GM23248 (cell line): ENCODE measurements at regions not wholly inside any gene's neighbourhood (a gene's known extent, or its start where the extent isn't known, plus 50 kb on each side); places are given as distances from the start of the nearest gene placed in this dataset.
A peak's percentile ranks its signal among the peaks of the same experiment; 100 is the strongest.

Experiments used
- DNase-seq: peaks from one replicate; pipeline ENCODE4 v3.0.0-alpha.2; 2015
- H2AFZ ChIP-seq: fragments of 200-600 bp; sonication (generic); 2 replicates; pipeline ENCODE4 v1.6.1; 2016; ENCODE audit warnings: antibody characterized with exemption
- H3F3A ChIP-seq: fragments of 200-600 bp; sonication (generic); 2 replicates; pipeline ENCODE4 v1.6.1; 2016; ENCODE audit warnings: mild to moderate bottlenecking, antibody characterized with exemption, mixed run types; ENCODE audit not compliant: insufficient read depth
- H3K27ac ChIP-seq: fragments of 200-600 bp; sonication (generic); 2 replicates; pipeline ENCODE4 v1.5.1; 2016; ENCODE audit warnings: mild to moderate bottlenecking
- H3K27me3 ChIP-seq: fragments of 200-600 bp; sonication (generic); replicated peaks from 2 replicates; pipeline ENCODE4 v1.6.1; 2016; ENCODE audit warnings: mild to moderate bottlenecking; ENCODE audit not compliant: insufficient read depth
- H3K36me3 ChIP-seq: fragments of 200-600 bp; sonication (generic); 2 replicates; pipeline ENCODE4 v1.6.1; 2016; ENCODE audit warnings: low read depth, mild to moderate bottlenecking
- H3K4me1 ChIP-seq: fragments of 200-600 bp; sonication (generic); 2 replicates; pipeline ENCODE4 v1.6.1; 2016; ENCODE audit warnings: mild to moderate bottlenecking; ENCODE audit not compliant: insufficient read depth
- H3K4me2 ChIP-seq: fragments of 200-600 bp; sonication (generic); one replicate; pipeline ENCODE4 v1.6.1; 2016; ENCODE audit warnings: mild to moderate bottlenecking; ENCODE audit not compliant: unreplicated experiment
- H3K4me3 ChIP-seq: fragments of 200-600 bp; sonication (generic); 2 replicates; pipeline ENCODE4 v1.5.1; 2016; ENCODE audit warnings: mild to moderate bottlenecking
- H3K79me2 ChIP-seq: fragments of 200-600 bp; sonication (generic); 2 replicates; pipeline ENCODE4 v1.6.1; 2016; ENCODE audit warnings: mild to moderate bottlenecking; ENCODE audit not compliant: insufficient read depth
- H3K9ac ChIP-seq: fragments of 200-600 bp; sonication (generic); 2 replicates; pipeline ENCODE4 v1.6.1; 2016; ENCODE audit warnings: mild to moderate bottlenecking
- H3K9me2 ChIP-seq: fragments of 200-600 bp; sonication (generic); 2 replicates; pipeline ENCODE4 v1.6.1; 2016; ENCODE audit warnings: mixed run types, mild to moderate bottlenecking, moderate library complexity; ENCODE audit not compliant: insufficient read depth
- H3K9me3 ChIP-seq: fragments of 200-600 bp; sonication (generic); one replicate; pipeline ENCODE4 v1.6.1; 2017; ENCODE audit warnings: low read depth
- H4K20me1 ChIP-seq: fragments of 200-600 bp; sonication (generic); 2 replicates; pipeline ENCODE4 v1.6.0; 2016; ENCODE audit not compliant: insufficient read depth
- EZH2 ChIP-seq: fragments of 200-600 bp; sonication (generic); IDR thresholded peaks from 2 replicates; pipeline ENCODE4 v1.6.1; 2018; ENCODE audit warnings: antibody characterized with exemption, mild to moderate bottlenecking; ENCODE audit not compliant: insufficient read depth, poor library complexity, severe bottlenecking
- EZH2phosphoT487 ChIP-seq: fragments of 200-600 bp; sonication (generic); IDR thresholded peaks from 2 replicates; pipeline ENCODE4 v1.6.1; 2018; ENCODE audit warnings: antibody characterized with exemption, moderate library complexity, mild to moderate bottlenecking, low read depth; ENCODE audit not compliant: insufficient read depth
- WGBS, 2 experiments: methylation state at CpG; one replicate each; pipeline ENCODE4 v1.1.6; 2015 to 2017; ENCODE audit warnings: low lambda C conversion rate in 2 of 2, low coverage in 1 of 2; ENCODE audit errors: missing lambda C conversion rate in 2 of 2; 5-methylcytosine and 5-hydroxymethylcytosine counted together
- in situ Hi-C: fragments of 300-500 bp; cut with MboI; formaldehyde crosslinking; loops from 2 replicates; pipeline ENCODE4 v1.15.0; 2020

DNA sequence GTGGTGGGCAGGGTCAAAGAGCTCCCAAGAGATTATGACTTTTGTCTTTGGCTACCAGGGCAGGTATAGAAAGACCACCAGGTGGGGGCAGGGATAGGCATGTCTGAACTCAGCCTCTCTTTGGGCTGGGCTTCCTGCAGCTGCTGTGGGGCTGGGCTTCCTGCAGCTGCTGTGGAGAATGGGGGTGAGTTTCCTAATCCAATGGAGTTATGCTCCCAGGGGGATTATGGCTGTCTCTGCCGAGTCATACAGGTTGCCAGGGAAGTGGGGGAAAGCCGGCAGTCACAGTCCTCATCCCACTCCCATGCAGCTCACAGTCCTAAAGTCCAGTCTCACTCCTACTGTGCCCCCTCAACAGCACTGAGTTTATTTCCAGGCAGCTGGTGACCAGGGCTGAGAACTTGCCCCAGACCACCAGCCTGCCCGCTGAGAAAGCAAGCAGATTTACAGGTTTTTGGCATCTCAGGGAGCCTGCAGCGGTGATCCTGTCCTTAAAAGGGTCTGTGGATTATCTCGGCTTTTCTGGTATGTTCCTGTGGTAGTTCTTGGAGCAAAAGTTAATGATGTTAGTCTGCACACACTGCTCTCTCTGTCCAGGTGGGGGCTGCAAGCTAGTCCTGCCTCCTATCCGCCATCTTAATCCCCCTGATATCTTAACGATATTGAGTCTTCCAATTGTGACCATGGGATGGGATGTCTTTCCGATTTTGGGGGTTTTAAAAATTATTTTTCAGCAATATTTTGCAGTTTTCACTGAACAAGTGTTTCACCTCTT, 133.4 kb downstream of the RTL9 start:
- Histone ChIP-seq H3K27me3 (no peaks in the 10 kb centered on the region), H3K4me3 (no peak overlapping the region), H3K36me3 (no peaks in the 10 kb centered on the region), H3K4me2 (no peak overlapping the region), H3K4me1 (no peaks in the 10 kb centered on the region), H3K79me2 (no peaks in the 10 kb centered on the region), H3K27ac (no peak overlapping the region), H3F3A (no peaks in the 10 kb centered on the region), H3K9ac (no peak overlapping the region), H4K20me1 (no peaks in the 10 kb centered on the region), H2AFZ (no peak overlapping the region), H3K9me3 (no peaks in the 10 kb centered on the region), H3K9me2 (no peaks in the 10 kb centered on the region)
- TF ChIP-seq EZH2 (no peak), EZH2phosphoT487 (no peak)
- DNase-seq, result no peak
- 70 to 78% methylated on average over 5 to 7 of the region's 8 CpGs for WGBS, 2 experiments
- in situ Hi-C loops, result no loop called here

GRCh38 chrX:110504947-110505346, 146.3 kb downstream of the RTL9 start:
- WGBS, 2 experiments, result 72 to 100% methylated on average over 1 to 6 of the region's 6 CpGs
- no peak overlapping the region for H3K9ac ChIP-seq
- H3K36me3 ChIP-seq, result no peaks in the 10 kb centered on the region

GRCh38 chrX:110509755-110510532, 151.3 kb downstream of the RTL9 start:
- no peak overlapping the region for H3K4me3 ChIP-seq
- no peaks in the 10 kb centered on the region for H3K9me3 ChIP-seq
- in situ Hi-C loops, result no loop called here
- no peak overlapping the region for H3K4me2 ChIP-seq
- H3K9ac ChIP-seq, result no peak overlapping the region
- TF ChIP-seq EZH2phosphoT487, result no peak
- no peak for TF ChIP-seq EZH2
- no peaks in the 10 kb centered on the region for H3F3A ChIP-seq
- no peak overlapping the region for H2AFZ ChIP-seq
- H3K79me2 ChIP-seq, result no peaks in the 10 kb centered on the region
- 2 to 17% methylated on average over 2 of the region's 2 CpGs for WGBS, 2 experiments
- no peaks in the 10 kb centered on the region for H3K27me3 ChIP-seq
- DNase-seq, result peak; percentile 25
- H3K9me2 ChIP-seq, result no peaks in the 10 kb centered on the region
- no peaks in the 10 kb centered on the region for H4K20me1 ChIP-seq
- no peaks in the 10 kb centered on the region for H3K36me3 ChIP-seq
- H3K4me1 ChIP-seq, result peaks cover 11% of the 10 kb centered on the region
- H3K27ac ChIP-seq, result no peak overlapping the region

More at GRCh38 chrX:110504947-110505346, 146.3 kb downstream of the RTL9 start:
- H3K79me2 ChIP-seq, result no peaks in the 10 kb centered on the region
- no peak overlapping the region for H3K4me2 ChIP-seq
- H3K9me3 ChIP-seq, result no peaks in the 10 kb centered on the region
- no peak overlapping the region for H2AFZ ChIP-seq
- H3K27me3 ChIP-seq, result no peaks in the 10 kb centered on the region
- H4K20me1 ChIP-seq, result no peaks in the 10 kb centered on the region
- H3K4me1 ChIP-seq, result peaks cover 7% of the 10 kb centered on the region
- H3F3A ChIP-seq, result no peaks in the 10 kb centered on the region
- H3K27ac ChIP-seq, result no peak overlapping the region
- no peaks in the 10 kb centered on the region for H3K9me2 ChIP-seq
- no peak for DNase-seq
- H3K4me3 ChIP-seq, result no peak overlapping the region
- TF ChIP-seq EZH2phosphoT487 (no peak), EZH2 (no peak)
- in situ Hi-C loops, result no loop called here

GRCh38 chrX:110511238-110511637, 152.6 kb downstream of the RTL9 start:
- 85 to 87% methylated on average over 2 of the region's 2 CpGs for WGBS, 2 experiments
- Histone ChIP-seq H3F3A (no peaks in the 10 kb centered on the region), H3K27ac (no peak overlapping the region), H4K20me1 (no peaks in the 10 kb centered on the region), H3K9me2 (no peaks in the 10 kb centered on the region), H3K4me2 (no peak overlapping the region), H3K4me3 (no peak overlapping the region), H2AFZ (no peak overlapping the region), H3K9me3 (no peaks in the 10 kb centered on the region), H3K79me2 (no peaks in the 10 kb centered on the region), H3K4me1 (peaks cover 11% of the 10 kb centered on the region), H3K9ac (no peak overlapping the region), H3K36me3 (no peaks in the 10 kb centered on the region), H3K27me3 (no peaks in the 10 kb centered on the region)
- no peak for TF ChIP-seq EZH2
- no peak for TF ChIP-seq EZH2phosphoT487
- in situ Hi-C loops, result no loop called here
- DNase-seq, result no peak
